ENCODE measurements at regions not wholly inside any gene's neighbourhood (a gene's known extent, or its start where the extent isn't known, plus 50 kb on each side); places are given as distances from the start of the nearest gene placed in this dataset.

GRCh38 chr1:199954699-199955098 is 72.8 kb upstream of the NR5A2 start:
- TF ChIP-seq CTCF (IDR thresholded peaks at IDR 0.05; ENCODE audit: insufficient read depth, low read length, poor library complexity, severe bottlenecking) (peak; percentile 64), EZH2phosphoT487 (conservative IDR thresholded peaks at IDR 0.05; ENCODE audit: low read length) (no peak)
